ENCODE measurements at regions not wholly inside any gene's neighbourhood (a gene's known extent, or its start where the extent isn't known, plus 50 kb on each side); places are given as distances from the start of the nearest gene placed in this dataset.

DNA sequence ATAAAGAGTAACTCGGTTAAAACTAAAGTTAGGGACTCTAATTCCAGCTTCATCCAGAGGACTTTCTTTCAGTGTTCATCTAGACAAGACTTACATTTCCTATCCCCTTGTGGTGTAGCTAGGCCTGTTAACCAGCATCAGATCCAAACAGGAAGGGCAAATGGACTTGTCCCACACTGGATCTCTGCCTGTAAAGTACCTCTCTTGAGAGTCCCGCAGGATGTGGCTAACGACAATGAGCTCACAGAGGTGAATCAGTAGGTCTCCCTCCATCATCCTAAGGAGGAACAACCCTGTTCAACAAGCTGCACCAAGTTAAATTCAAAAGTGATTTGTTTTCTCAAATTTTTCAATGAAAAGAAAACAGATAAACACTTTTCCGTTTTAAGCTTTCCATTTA, 412.3 kb upstream of the RGPD4 start:
- ChIA-PET CTCF (ENCODE audit: unreplicated experiment) (no interaction called here), POLR2A (interaction anchor here (0.9 to 1.1 kb wide), 2 partner anchors 14 to 639 kb away, joined by 3 read pairs; no protein-coding TSS in a partner anchor)
- H4K20me1 ChIP-seq (ENCODE audit: insufficient read depth, low read length), result no peaks in the 10 kb centered on the region
- no peak overlapping the region for H2AFZ ChIP-seq (ENCODE audit: low read length)
- H3K9me2 ChIP-seq (ENCODE audit: insufficient read depth, low read length), result no peaks in the 10 kb centered on the region
- no TSS peak for BruUV-seq (replicated peaks)
- H3K79me2 ChIP-seq (ENCODE audit: insufficient read depth, low read depth, low read length), result no peaks in the 10 kb centered on the region
- TF ChIP-seq, protein P1, sequence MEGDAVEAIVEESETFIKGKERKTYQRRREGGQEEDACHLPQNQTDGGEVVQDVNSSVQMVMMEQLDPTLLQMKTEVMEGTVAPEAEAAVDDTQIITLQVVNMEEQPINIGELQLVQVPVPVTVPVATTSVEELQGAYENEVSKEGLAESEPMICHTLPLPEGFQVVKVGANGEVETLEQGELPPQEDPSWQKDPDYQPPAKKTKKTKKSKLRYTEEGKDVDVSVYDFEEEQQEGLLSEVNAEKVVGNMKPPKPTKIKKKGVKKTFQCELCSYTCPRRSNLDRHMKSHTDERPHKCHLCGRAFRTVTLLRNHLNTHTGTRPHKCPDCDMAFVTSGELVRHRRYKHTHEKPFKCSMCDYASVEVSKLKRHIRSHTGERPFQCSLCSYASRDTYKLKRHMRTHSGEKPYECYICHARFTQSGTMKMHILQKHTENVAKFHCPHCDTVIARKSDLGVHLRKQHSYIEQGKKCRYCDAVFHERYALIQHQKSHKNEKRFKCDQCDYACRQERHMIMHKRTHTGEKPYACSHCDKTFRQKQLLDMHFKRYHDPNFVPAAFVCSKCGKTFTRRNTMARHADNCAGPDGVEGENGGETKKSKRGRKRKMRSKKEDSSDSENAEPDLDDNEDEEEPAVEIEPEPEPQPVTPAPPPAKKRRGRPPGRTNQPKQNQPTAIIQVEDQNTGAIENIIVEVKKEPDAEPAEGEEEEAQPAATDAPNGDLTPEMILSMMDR (conservative IDR thresholded peaks at IDR 0.05; ENCODE audit: low read length), result no peak
- TF ChIP-seq EZH2phosphoT487 (IDR thresholded peaks at IDR 0.05; ENCODE audit: borderline replicate concordance, low read depth, low read length), result no peak
- no peak overlapping the region for H3K4me2 ChIP-seq (ENCODE audit: low read length)
- no peaks in the 10 kb centered on the region for H3K36me3 ChIP-seq (ENCODE audit: insufficient read depth, low read length)
- no peaks in the 10 kb centered on the region for H3K4me1 ChIP-seq (ENCODE audit: insufficient read depth, low read length, poor library complexity, severe bottlenecking)
- no peak overlapping the region for H3K4me3 ChIP-seq (ENCODE audit: low read depth, low read length, poor library complexity, severe bottlenecking)
- no peak for DNase-seq (ENCODE audit: low spot score)
- no peak overlapping the region for H3K27ac ChIP-seq (ENCODE audit: low read depth, low read length, poor library complexity, severe bottlenecking)
- H3K9me3 ChIP-seq (ENCODE audit: low read length), result no peaks in the 10 kb centered on the region
- intact Hi-C loops (cut with micrococcal nuclease; ENCODE audit: unreplicated experiment), result no loop called here

- no peak for DNase-seq (ENCODE audit: low spot score)
- no peak overlapping the region for H3K4me3 ChIP-seq (ENCODE audit: low read depth, low read length, poor library complexity, severe bottlenecking)
- H3K27ac ChIP-seq (ENCODE audit: low read depth, low read length, poor library complexity, severe bottlenecking), result no peak overlapping the region
- no peaks in the 10 kb centered on the region for H3K9me3 ChIP-seq (ENCODE audit: low read length)
- H3K36me3 ChIP-seq (ENCODE audit: insufficient read depth, low read length), result no peaks in the 10 kb centered on the region
- no TSS peak for BruUV-seq (replicated peaks)
- no peak overlapping the region for H3K4me2 ChIP-seq (ENCODE audit: low read length)
- H4K20me1 ChIP-seq (ENCODE audit: insufficient read depth, low read length), result no peaks in the 10 kb centered on the region
- no peak overlapping the region for H2AFZ ChIP-seq (ENCODE audit: low read length)
- TF ChIP-seq EZH2phosphoT487 (IDR thresholded peaks at IDR 0.05; ENCODE audit: borderline replicate concordance, low read depth, low read length), result no peak
- TF ChIP-seq, protein P1 (conservative IDR thresholded peaks at IDR 0.05; ENCODE audit: low read length), result no peak
- intact Hi-C loops (cut with micrococcal nuclease; ENCODE audit: unreplicated experiment), result no loop called here
- H3K9me2 ChIP-seq (ENCODE audit: insufficient read depth, low read length), result no peaks in the 10 kb centered on the region
- no peaks in the 10 kb centered on the region for H3K79me2 ChIP-seq (ENCODE audit: insufficient read depth, low read depth, low read length)
- no peaks in the 10 kb centered on the region for H3K4me1 ChIP-seq (ENCODE audit: insufficient read depth, low read length, poor library complexity, severe bottlenecking)
- ChIA-PET POLR2A (no interaction called here), CTCF (ENCODE audit: unreplicated experiment) (no interaction called here)
Measured at GRCh38 chr2:107418708-107419107, 408.0 kb upstream of the RGPD4 start.

DNA sequence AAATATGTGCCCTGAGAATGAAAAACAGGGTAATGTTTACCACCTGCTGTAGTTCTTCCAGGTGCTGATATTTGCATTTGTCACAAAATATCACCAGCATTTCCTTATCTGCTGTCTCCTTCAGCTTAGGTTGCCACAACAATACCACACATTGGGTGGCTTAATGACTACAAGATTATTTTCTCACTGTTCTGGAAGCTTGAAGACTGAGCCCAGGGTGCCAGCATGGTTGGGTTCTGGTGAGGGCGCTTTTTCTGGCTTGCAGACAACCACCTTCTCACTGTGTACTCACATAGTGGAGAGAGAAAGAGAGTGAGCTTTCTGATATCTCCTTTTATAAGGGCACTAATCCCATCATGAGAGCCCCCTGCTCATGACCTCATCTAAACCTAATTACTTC, 407.5 kb upstream of the RGPD4 start:
- H3K79me2 ChIP-seq (ENCODE audit: insufficient read depth, low read depth, low read length), result no peaks in the 10 kb centered on the region
- no peak overlapping the region for H3K4me3 ChIP-seq (ENCODE audit: low read depth, low read length, poor library complexity, severe bottlenecking)
- H3K4me1 ChIP-seq (ENCODE audit: insufficient read depth, low read length, poor library complexity, severe bottlenecking), result no peaks in the 10 kb centered on the region
- no peak overlapping the region for H2AFZ ChIP-seq (ENCODE audit: low read length)
- H3K9me2 ChIP-seq (ENCODE audit: insufficient read depth, low read length), result no peaks in the 10 kb centered on the region
- CTCF ChIA-PET (ENCODE audit: unreplicated experiment), result no interaction called here
- H4K20me1 ChIP-seq (ENCODE audit: insufficient read depth, low read length), result no peaks in the 10 kb centered on the region
- H3K36me3 ChIP-seq (ENCODE audit: insufficient read depth, low read length), result no peaks in the 10 kb centered on the region
- DNase-seq (ENCODE audit: low spot score), result no peak
- intact Hi-C loops (cut with micrococcal nuclease; ENCODE audit: unreplicated experiment), result no loop called here
- POLR2A ChIA-PET, result no interaction called here
- H3K27ac ChIP-seq (ENCODE audit: low read depth, low read length, poor library complexity, severe bottlenecking), result no peak overlapping the region
- TF ChIP-seq EZH2phosphoT487 (IDR thresholded peaks at IDR 0.05; ENCODE audit: borderline replicate concordance, low read depth, low read length), result no peak
- TF ChIP-seq, protein P1 (conservative IDR thresholded peaks at IDR 0.05; ENCODE audit: low read length), result no peak
- H3K4me2 ChIP-seq (ENCODE audit: low read length), result no peak overlapping the region
- no TSS peak for BruUV-seq (replicated peaks)
- H3K9me3 ChIP-seq (ENCODE audit: low read length), result no peaks in the 10 kb centered on the region
